GM21717 (cell line): ENCODE measurements at regions not wholly inside any gene's neighbourhood (a gene's known extent, or its start where the extent isn't known, plus 50 kb on each side); places are given as distances from the start of the nearest gene placed in this dataset.

Experiments used
- ATAC-seq: cut with Tn5 transposase; IDR thresholded peaks from one replicate; pipeline ENCODE4 v1.9.1; 2021; ENCODE audit warnings: mild to moderate bottlenecking, moderate library complexity; ENCODE audit not compliant: unreplicated experiment

- ATAC-seq: no peak
Observed at GRCh38 chr7:17512181-17512675, 213.8 kb downstream of the AHR start.

GRCh38 chr7:17516771-17517170 lies 218.3 kb downstream of the AHR start:
- ATAC-seq: no peak

GRCh38 chr7:17520941-17521340 lies 222.5 kb downstream of the AHR start:
- ATAC-seq: no peak

GRCh38 chr7:17521437-17521836 lies 223.0 kb downstream of the AHR start:
- ATAC-seq: no peak

GRCh38 chr7:17523813-17524739 lies 225.6 kb downstream of the AHR start:
- ATAC-seq: no peak

- ATAC-seq: no peak
Observed at GRCh38 chr7:17524746-17525145, 226.3 kb downstream of the AHR start.

- ATAC-seq: no peak
Observed at GRCh38 chr7:17526621-17527020, 228.2 kb downstream of the AHR start.

GRCh38 chr7:17528636-17529035 lies 230.2 kb downstream of the AHR start:
- ATAC-seq: no peak

GRCh38 chr7:17530244-17530643 lies 231.8 kb downstream of the AHR start:
- no peak for ATAC-seq

GRCh38 chr7:17530741-17531421 lies 232.4 kb downstream of the AHR start:
- peak; percentile 56 for ATAC-seq

- ATAC-seq: no peak
Observed at GRCh38 chr7:17532861-17533404, 234.5 kb downstream of the AHR start.

- ATAC-seq: no peak
Observed at GRCh38 chr7:17534348-17534747, 235.9 kb downstream of the AHR start.

- no peak for ATAC-seq
Observed at GRCh38 chr7:17535776-17536175, 237.3 kb downstream of the AHR start.

GRCh38 chr7:17544401-17544800 lies 245.9 kb downstream of the AHR start:
- no peak for ATAC-seq

- no peak for ATAC-seq
Observed at GRCh38 chr7:17545348-17545747, 246.9 kb downstream of the AHR start.

GRCh38 chr7:17546189-17546588 lies 247.7 kb downstream of the AHR start:
- ATAC-seq: no peak

- ATAC-seq: peak; percentile 56
Observed at GRCh38 chr7:17546592-17546991, 248.1 kb downstream of the AHR start.

- ATAC-seq: no peak
Observed at GRCh38 chr7:17548014-17548653, 249.7 kb downstream of the AHR start.

- no peak for ATAC-seq
Observed at GRCh38 chr7:17549406-17549805, 251.0 kb downstream of the AHR start.

GRCh38 chr7:17552373-17552772 lies 253.9 kb downstream of the AHR start:
- ATAC-seq: no peak

GRCh38 chr7:17552952-17553351 lies 254.5 kb downstream of the AHR start:
- ATAC-seq: no peak
